ENCODE measurements at regions not wholly inside any gene's neighbourhood (a gene's known extent, or its start where the extent isn't known, plus 50 kb on each side); places are given as distances from the start of the nearest gene placed in this dataset.
"Not testable (repeated sequence)": the region's sequence is repeated elsewhere in the genome, so short reads cannot be mapped to it uniquely, and the experiment has no call there.

DNA sequence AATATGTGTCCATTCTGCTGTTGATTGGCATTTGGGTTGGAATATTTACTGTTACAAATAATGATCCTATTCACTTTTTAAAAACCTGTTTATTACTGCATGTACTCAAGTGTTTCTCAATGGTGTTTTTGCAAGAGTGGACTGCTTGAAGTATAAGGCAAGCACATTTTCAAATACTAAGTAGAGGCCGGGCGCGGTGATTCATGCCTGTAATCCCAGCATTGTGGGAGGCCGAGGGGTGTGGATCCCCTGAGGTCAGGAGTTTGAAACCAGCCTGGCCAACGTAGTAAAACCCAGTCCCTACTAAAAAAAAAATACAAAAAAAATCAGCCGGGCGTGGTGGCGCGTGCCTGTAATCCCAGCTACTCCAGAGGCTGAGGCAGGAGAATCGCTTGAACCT, 276.9 kb upstream of the ADGRL4 start:
- DNase-seq = no peak

DNA sequence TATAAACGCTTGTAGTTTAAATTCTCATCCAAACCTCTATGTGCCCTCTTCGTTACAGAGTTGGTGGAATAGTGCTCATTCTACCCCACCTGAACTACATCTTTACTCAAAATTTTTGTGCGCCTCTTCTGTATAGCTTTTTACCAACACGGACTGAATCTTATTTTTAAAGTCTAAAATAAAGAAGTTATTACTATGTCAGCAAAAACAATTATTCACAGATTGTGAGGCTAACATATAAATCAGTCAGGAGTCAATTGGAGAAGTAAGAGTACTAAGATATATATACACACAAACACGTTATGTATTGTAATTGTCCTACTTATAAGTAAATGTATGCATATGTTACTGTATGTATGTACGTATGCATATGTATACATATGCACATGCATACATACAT, 274.9 kb upstream of the ADGRL4 start:
- DNase-seq = no peak

DNA sequence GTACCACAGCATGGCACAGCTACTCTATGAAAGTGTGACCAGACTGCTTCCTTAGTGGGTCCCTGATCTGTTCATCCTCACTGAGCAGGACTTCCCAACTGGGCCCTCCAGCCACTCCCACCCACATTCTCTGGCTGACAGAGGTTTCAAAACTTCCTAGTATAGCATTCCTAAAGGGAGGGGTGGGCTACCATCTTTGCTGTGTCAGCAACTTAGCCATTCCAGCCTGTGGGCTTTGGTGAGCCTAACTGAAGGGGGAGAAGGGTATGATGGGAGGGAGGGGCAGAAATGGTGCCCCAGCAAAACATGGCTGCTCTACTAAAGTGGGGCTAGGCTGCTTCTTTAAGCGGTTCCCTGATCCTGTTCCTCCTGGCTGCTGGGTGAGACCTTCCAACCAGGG, 265.2 kb upstream of the ADGRL4 start:
- DNase-seq = no peak

DNA sequence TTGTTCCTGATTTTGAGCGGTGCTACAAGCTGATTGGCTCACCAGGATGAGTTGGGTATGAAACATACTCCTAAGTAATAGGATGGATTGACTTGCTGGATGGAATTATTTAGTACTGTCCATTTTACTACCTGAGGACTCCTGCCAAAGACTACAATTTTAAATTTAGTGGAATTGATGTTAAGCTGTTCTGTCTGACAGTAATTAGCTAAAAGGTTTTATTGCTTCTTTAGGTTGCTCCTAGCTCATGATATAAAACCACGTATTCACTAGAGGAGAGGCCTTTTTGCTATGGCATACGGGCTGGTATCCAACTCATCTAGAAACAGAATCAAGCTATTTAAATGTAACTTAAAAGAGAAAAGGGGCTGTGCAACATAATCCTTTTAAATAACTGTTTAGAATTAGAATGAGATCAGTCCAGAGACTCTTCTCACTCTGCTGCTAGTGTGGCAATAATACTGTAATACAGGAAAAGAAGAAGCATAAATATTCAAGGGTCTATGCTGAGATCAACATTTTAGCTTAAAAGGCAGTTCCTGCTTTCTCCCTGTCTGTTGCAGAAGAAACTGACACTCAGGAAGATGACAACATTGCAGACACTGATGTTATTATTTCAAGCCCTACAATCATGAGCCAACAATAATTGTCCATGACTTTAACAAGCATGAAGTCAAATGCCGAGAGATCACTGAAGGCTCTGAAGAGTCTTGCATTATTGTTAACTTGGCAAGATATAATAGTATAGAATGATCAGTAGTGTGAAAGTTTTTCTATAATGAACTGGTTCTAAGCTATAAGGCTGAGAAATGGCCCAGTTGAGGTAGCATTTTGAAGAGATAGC, 258.7 kb upstream of the ADGRL4 start:
- no peak for DNase-seq

DNA sequence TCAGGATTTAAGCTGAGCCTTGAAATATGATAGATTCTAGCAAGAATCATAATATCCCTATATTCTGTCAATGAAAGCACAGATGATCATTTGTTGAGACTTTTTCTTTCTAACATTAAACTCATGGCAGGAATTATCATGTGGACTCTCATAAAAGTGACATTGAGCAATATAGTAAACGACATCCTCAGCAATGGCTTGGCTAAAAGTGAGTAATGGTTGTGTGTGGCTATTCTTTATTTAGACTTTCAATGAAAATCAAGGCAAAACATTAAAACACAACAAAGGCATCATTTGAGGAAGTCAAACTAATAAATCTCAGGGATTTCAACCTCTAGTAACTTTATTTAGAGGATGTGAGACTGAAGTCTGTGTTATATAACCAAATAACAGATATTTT, 257.8 kb upstream of the ADGRL4 start:
- DNase-seq = no peak

DNA sequence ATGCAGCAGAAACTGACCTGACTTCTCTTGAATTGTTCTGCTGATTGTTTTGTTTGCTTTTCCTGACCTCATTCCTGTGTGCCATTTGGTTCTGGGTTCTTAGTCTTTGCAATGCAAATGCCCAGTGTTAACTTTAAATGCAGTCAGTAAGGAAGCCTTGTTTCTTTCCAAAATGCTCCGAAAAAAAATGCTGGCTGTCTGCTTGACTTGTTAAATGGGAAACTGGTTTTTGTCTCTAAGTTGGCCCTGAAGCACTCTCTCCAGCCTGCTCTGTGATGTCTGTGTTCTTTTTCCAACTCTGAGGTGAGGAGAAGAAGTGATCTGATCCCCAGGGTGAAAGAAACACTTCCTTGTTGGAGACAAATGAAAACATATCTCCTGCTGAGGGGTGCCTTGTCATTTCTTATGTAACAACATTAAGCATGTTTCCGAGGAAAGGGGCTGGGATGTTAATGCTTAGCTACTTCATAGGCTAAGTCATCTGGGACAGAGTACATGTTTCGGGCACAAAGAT, 256.3 kb upstream of the ADGRL4 start:
- no peak for DNase-seq

DNA sequence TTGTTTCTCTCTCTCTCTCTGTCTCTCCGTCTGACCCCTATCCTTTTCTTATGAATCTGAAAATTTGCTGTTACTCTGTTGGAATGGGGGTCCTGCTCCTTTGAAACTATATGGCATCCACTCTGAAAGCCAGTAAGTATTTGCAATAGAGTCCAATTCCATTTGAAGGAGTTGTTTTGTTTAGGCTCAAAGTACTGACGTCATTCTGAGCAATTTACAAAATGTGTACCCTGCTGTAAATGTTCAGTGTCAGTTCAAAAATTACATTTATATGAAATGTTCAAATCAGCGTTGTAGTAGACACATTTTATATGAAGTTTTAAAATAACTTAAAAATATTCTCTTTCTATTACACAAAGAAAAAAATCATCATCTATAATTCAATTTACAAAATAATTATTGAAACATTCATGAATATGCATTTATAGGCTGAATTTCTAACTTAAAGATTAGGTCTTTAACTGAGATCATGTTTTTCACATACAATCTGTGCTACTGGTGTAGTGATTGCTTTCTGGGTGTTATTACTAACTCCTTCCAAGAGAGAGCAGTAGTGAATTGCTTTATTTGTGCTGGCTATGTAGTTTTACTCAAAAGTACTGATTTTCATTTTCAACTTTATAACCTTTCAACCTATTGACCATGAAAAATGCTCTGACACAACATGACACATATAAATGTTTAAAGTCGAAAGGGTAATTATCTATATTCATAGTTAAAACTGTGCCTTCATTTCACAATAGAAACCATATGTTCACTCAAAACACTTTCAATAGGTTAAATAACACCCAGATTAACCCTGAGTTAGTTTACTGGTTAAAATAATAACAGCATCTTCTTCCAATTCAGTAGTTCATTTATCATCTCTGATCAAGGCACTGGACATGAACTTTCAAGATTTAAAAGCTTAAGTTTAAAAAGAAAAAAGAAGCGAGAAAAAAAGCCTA, 253.1 kb upstream of the ADGRL4 start:
- no peak for DNase-seq

DNA sequence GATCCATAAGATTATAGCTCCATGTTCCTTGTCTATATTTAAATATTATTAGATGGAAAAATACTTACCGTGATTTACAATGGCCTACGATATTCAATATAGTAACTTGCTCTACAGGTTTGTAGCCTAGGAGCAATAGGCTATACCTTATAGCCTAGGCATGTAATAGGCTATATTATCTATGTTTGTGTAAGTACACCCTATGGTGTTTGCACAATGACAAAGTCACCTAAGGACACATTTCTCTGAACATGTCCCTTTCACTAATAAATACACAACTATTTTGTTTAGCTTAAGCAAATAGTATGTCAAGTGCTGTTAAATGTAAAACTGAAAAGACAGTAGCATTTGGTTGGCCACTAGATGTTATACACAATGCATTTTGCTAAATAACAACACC, 248.9 kb upstream of the ADGRL4 start:
- DNase-seq = no peak

DNA sequence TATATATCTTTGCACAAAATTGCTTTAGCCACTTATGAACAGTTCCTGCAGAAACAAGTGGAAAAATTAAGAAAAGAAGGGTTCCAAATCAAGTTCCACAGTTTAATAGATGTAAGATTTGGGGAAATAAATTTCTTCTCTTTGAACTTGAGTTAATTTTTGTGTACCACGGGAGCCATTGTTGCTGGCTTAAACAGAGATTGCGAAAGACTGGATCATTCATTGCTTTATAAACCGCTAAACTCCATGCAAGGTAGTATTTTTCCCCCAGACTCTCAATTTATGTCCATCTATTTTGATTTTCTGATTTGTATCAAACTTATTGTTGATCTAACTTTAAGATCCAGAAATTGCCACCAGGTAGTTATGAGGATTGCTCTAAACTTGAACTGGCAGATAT, 246.1 kb upstream of the ADGRL4 start:
- no peak for DNase-seq

DNA sequence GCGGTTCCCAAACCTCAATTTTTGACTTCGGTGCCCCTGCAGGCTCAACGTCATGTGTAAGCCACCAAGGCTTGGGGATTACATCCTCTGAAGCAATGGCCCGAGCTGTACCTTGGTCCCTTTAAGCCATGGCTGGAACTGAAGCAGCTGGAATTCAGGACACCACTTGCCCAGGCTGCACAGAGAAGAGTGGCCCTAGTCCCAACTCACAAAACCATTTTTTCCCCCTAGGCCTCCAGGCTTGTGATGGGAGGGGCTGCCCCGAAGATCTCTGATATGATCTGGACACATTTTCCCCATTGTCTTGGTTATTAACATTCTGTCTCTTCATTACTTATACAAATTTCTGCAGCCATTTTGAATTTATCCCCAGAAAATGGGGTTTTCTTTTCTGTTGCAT, 233.3 kb upstream of the ADGRL4 start:
- no peak for DNase-seq

DNA sequence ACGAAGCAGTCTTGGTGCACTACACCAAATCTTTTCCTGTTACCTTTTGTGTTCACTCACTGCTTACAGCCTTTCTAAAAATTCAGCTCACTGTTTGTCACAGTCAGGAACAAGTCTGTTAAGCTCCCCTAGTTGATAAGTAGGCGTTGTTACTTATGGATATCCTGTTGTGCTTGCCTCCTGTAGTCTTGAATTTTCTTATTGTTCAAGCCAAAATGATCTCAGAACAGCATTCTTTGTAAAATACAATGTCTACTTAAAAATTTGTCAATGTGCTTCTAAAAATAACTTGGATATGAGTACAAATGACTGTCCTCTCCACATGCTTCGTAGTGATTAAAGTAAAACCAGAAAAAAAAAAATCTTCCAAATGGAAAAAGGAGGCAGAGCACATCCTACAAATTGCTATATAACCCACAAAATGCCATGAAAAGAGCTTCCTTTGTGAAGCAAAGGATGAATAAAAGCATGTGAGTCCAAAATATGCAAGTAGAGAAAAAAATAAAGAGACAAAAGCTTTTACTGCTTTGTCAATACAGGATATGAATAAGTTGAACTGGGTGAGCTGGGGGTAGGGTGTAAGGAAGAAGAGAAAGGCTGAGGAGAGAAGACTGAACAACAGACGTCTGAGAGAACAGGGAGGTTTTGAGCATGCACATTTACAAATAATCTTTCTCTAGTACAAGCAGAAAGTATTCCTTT, 228.9 kb upstream of the ADGRL4 start:
- no peak for DNase-seq

DNA sequence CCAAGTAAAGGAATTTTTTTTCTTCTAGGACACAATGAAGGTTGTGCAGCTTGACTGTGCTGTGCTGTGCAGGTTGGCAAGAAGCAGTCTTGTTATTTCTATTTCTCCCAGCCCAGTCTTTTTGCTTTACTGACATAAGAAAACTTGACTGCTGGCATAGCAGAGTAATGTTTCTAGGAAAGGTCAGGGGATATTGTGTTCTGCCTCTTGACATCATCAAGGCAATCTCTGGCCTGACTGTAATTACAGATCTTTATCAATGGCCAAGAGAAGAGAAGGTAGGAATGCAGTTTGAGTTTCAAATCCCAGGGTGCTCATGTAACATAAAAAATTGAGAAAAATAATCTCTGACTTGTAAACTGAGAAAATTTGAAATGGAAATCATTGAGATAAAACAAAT, 226.3 kb upstream of the ADGRL4 start:
- no peak for DNase-seq

DNA sequence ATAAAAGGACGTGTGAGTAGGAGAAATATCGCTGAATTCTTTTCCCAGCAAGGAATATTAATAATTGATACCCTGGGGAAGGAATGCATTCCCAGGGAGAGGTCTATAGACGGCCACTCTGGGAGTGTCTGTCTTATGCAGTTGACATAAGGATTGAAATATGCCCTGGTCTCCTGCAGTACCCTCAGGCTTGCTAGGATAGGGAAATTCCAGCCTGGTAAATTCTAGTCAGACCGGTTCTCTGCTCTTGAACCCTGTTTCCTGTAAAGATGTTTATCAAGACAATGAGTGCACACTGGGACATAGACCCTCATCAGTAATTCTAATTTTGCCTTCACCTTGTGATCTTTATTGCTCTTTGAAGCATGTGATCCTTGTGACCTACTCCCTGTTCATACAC, 224.2 kb upstream of the ADGRL4 start:
- DNase-seq = not testable (repeated sequence)

DNA sequence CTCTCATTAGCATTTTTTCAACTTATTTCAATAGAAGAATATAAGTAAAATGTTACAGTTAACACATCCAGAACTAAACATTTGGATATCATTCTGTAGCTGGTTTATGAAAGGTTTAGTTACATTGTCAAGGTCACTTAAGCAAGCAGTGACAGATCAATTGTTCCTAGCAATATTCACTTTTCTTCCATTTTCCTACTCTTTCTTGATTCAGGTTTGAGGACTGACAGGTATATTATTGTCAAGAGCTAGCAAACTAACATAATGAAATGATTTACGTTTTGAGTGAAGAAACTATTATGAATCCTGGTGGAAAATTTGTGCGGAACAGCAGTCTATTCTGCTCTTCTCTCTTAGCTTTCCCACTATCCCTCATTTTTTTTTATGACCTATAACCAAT, 220.4 kb upstream of the ADGRL4 start:
- DNase-seq = no peak

DNA sequence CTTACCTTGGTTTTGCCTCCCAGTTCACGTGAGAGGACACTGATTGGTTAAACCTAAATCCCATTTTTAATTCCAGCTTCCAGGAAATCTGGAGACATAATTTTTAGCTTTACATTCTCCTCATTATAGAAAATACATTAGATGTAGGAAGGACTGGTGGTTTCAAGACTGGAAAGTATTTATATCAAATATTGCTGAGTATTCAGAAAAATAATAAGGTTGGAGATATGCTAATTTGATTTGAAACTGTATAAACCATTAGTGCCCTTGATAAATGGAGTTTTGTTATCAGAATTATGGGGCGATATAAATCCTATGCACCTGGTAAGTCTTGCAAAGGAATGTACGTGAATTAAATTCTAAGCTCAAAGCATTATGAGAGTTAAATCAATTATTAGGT, 218.0 kb upstream of the ADGRL4 start:
- DNase-seq = no peak

DNA sequence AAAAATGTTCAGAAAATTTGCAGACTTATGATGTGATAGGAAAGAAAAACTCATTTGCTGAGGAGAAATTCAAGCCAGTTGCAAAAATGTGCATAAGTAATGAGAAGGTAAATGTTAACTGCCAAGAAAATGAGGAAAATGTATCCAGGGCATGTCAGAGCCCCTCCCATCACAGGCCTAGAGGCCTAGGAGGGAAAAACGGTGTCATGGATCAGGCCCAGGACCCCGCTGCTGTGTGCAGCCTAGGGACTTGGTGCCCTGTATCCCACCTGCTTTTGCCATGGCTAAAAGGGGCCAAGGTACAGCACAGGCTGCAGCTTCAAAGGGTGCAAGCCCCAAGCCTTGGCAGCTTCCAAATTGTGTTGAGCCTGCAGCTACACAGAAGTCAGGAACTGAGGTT, 214.0 kb upstream of the ADGRL4 start:
- no peak for DNase-seq

DNA sequence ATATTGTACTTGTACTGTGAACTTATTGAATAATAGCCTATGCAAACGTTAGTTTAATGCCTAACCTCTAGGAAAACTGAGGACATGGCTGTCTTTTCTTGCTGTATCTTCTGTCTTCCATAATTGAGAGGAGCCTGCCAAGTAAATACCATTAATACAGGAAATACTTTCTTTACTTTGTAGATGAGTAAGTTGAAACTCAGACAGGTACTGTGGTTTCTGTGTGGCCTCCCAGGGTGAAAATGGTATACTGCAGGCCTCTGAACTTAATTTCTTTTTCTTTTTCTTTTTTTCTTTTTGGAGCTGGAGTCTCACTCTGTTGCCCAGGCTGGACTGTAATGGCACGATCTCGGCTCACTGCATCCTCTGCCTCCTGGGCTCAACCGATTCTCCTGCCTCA, 208.8 kb upstream of the ADGRL4 start:
- no peak for DNase-seq

DNA sequence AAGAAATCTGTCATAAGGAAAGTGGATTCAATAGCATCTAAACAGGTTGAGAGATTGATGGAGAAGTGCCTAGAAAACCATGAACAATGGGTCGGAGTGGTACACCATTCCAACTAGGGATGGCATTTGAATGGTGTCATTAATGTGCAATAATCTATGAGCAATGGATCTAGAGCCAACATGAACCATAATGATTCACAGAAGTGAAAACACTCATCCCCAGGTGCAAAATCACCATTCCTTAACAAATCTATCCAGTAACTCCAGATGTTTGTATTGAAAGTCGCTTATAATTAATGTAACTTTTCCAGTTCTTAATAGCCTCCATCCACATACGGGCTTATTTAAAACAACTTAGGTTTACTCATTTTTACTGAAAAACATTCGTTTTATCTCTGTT, 201.3 kb upstream of the ADGRL4 start:
- no peak for DNase-seq

DNA sequence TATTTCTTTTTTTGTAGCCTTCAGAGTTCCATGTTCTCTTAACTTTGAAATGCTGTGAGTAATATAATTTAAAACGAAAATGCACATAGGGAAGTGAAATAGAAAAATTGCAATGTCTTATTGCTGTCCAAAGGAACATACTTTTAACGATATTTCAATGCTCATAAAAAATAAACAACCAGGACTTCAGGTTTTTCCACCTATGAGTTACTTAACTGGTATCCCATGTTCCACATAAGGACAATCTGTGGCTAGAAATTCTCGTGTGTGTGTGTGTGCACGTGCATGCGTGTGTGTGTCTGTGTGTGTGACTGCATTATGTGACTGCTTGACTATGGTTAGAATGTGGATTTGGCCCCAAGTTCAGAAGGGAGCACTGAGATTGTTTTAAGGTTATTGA, 200.8 kb upstream of the ADGRL4 start:
- no peak for DNase-seq

DNA sequence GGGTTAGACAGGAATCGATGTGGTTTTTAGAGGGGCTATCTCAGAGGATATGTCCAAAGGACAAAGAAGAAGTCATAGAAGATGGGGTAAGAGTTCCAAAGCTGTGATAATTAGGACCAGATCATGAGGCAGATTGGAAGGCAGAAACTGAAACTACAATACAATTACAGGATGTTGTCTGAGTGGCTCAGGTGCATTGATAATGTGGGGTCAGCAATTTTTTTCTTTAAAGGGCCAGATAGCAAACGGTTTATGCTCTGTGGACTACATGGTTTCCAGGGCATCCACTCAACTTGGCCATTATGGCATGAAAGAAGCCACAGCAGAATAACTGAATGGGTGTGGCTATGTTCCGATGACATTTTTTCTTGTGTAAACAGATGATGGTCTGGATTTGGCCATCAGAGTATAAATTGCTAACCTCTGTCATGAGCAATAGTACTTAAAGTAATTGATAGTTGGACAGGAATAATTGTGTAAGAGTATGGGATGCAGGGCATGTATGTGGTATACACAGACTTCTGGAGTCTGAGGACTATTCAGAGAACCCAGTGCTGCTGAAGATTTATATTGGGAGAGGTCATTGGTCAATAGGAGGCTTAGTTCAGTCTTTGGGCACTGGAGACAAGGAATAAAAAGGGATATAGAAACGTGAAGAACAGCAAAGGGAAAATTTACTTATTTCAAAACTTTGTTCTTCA, 198.4 kb upstream of the ADGRL4 start:
- no peak for DNase-seq

DNA sequence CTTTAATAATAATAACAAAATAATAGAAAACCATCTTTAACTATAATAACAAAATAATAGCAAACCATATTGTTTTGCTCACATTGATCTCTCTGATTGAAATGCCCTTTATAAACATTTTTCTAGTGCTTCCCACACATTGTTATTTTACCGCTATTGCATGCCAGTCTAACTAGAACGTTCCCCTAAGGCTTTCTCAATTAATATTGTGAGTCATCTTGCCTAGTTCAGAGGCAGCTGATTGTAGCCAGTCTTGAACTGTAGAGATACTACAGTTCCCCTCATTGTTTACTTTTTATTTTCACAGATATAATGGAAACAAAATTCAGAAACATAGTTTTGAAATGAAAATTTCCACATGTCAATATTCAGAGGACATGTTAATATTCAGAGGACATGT, 192.3 kb upstream of the ADGRL4 start:
- no peak for DNase-seq

DNA sequence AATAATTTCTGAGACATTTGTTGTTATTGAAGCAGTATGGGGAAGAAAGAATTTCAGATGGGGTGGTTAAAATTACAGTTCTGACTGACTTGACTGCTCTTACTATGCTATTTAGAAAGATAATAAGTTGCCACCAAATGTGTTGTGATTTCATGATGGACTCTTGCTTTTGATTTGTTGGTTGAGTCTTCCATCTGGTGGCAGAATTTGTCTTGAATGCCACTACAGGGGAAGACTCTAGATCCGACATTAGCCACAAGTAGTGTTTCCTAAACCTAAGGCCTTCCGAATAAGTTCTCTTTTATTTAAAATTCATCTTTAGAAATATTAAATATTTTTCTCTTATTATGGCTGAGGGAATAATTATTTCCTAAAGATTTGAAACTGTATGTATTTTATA, 190.9 kb upstream of the ADGRL4 start:
- no peak for DNase-seq

DNA sequence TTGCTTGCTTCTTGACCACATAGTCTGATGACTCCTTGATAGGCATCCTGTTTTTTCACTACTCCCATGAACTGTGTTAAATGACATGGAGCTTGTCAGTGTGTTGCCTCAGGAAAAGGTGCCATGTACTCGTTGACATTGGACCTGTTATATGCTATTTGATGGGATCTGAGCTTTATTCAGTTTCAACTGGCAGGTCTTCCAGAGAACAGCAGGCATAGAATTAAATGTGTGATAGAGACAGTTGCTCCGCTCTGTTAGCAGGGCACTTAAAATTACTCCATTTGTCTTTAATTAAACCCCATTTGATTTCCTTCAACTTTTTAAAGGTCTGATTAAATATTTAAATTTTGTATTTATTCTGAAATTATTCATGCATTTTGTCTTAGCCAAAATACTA, 189.7 kb upstream of the ADGRL4 start:
- no peak for DNase-seq

Measured in NK-92 treated with Interleukin-12 subunit alpha and Interleukin-12 subunit beta, amount 100 ng/mL, for 24 hours (cell line).